ENCODE measurements at regions not wholly inside any gene's neighbourhood (a gene's known extent, or its start where the extent isn't known, plus 50 kb on each side); places are given as distances from the start of the nearest gene placed in this dataset.

DNA sequence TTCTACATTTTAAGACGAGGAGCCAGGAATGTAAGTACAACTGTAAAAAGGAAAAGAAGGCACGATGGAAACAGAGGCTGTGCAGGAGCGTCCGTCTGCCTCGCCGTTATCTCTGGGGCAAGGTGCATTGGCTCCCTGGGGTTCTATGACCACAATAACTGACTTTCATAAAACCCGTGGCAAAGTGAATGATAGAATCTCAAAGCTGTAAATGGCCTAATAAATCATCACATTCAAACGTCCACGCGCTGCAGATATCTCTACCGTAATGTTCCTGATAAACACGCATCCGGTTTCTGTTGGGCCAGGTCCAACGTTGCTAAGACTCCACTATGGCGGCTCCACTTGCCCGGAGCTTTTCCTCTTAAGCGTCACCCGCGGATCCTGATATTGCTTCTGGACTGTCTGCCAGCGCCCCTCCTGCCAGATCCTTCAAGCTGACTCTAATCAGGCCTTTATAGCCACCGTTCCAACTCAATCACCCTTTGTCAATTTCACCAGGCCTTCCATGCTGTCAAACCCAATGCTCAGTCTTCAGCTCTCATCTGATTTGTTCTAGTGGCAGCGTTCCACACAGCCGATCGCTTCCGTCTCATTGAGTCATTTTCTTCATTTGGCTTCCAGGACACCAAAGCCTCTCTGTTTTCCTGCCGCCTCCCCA is 265.6 kb upstream of the FOXK1 start:
- Histone ChIP-seq H3K9me3 (no peaks in the 10 kb centered on the region), H3K4me1 (no peaks in the 10 kb centered on the region), H3K27ac (no peak overlapping the region), H3K36me3 (no peaks in the 10 kb centered on the region), H3K27me3 (no peaks in the 10 kb centered on the region), H3K4me3 (peak overlapping the region in 1 of 4 donors; percentile 15)
- TF ChIP-seq, protein P1, sequence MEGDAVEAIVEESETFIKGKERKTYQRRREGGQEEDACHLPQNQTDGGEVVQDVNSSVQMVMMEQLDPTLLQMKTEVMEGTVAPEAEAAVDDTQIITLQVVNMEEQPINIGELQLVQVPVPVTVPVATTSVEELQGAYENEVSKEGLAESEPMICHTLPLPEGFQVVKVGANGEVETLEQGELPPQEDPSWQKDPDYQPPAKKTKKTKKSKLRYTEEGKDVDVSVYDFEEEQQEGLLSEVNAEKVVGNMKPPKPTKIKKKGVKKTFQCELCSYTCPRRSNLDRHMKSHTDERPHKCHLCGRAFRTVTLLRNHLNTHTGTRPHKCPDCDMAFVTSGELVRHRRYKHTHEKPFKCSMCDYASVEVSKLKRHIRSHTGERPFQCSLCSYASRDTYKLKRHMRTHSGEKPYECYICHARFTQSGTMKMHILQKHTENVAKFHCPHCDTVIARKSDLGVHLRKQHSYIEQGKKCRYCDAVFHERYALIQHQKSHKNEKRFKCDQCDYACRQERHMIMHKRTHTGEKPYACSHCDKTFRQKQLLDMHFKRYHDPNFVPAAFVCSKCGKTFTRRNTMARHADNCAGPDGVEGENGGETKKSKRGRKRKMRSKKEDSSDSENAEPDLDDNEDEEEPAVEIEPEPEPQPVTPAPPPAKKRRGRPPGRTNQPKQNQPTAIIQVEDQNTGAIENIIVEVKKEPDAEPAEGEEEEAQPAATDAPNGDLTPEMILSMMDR (IDR thresholded peaks at IDR 0.05 in 4 of 5, conservative IDR thresholded peaks at IDR 0.05 in 1 of 5): no peak
- no peak for TF ChIP-seq POLR2A (IDR thresholded peaks at IDR 0.05)
- no peak for DNase-seq
- intact Hi-C loops (cut with DNase I; ENCODE audit: low total_unique reads) (no loop called here), in situ Hi-C loops (cut with MboI; ENCODE audit: low sequenced_read_pairs in 4 of 4) (no loop called here)
- no peak for ATAC-seq

DNA sequence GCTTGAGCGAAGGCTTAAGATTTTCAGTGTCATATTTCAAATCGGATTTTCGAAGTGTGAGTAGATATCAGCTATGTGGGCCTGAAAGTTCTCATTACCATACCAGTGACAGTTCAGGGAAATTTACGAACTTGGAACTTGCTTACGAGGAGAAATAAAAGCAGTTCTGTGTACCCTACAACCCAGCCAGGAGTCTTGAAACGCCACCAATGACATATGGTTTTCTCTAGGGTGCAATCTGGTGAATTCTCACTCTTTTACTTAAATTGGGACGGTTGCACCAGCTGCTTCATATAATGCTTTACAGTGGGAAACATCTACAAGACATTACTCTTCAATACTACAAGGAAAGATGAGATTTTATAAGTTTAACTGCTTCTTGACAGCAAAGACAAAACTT is 253.6 kb upstream of the FOXK1 start:
- Histone ChIP-seq H3K9me3 (peaks cover 0 to 9% (median 0%) of the 10 kb centered on the region in 3 donors), H3K27ac (no peak overlapping the region)

DNA sequence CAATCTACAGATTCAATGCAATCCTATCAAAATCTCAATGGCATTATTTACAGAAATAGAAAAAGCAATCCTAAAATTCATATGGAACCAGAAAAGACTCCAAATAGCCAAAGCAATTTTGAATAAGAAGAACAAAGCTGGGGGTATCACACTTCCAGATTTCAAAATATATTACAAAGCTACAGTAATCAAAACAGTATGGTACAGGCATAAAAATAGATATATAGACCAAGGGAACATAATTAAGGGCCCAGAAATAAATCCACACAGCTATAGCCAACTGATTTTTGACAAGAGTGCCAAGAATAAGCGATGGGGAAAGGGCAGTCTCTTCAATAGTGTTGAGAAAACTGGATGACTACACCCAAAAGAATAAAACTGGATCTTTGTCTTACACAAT is 251.9 kb upstream of the FOXK1 start:
- H3K27me3 ChIP-seq: no peaks in the 10 kb centered on the region
- TF ChIP-seq, protein P1 (IDR thresholded peaks at IDR 0.05 in 4 of 5, conservative IDR thresholded peaks at IDR 0.05 in 1 of 5): no peak
- TF ChIP-seq POLR2A (IDR thresholded peaks at IDR 0.05): no peak
- in situ Hi-C loops (cut with MboI; ENCODE audit: low sequenced_read_pairs in 4 of 4) (no loop called here), intact Hi-C loops (cut with DNase I; ENCODE audit: low total_unique reads) (no loop called here)
- H3K36me3 ChIP-seq: no peaks in the 10 kb centered on the region
- no peaks in the 10 kb centered on the region for H3K4me1 ChIP-seq
- peaks cover 0 to 4% (median 0%) of the 10 kb centered on the region in 3 donors for H3K9me3 ChIP-seq
- H3K4me3 ChIP-seq: no peak overlapping the region
- no peak overlapping the region for H3K27ac ChIP-seq
- no peak for ATAC-seq
- DNase-seq: no peak

More for the DNA sequence above, 253.6 kb upstream of the FOXK1 start:
- TF ChIP-seq POLR2A (IDR thresholded peaks at IDR 0.05): no peak
- TF ChIP-seq, protein P1 (IDR thresholded peaks at IDR 0.05 in 4 of 5, conservative IDR thresholded peaks at IDR 0.05 in 1 of 5): no peak
- ATAC-seq (no peak), DNase-seq (no peak)
- Histone ChIP-seq H3K4me1 (no peaks in the 10 kb centered on the region), H3K27me3 (no peaks in the 10 kb centered on the region), H3K4me3 (no peak overlapping the region), H3K36me3 (no peaks in the 10 kb centered on the region)
- intact Hi-C loops (cut with DNase I; ENCODE audit: low total_unique reads) (no loop called here), in situ Hi-C loops (cut with MboI; ENCODE audit: low sequenced_read_pairs in 4 of 4) (no loop called here)

DNA sequence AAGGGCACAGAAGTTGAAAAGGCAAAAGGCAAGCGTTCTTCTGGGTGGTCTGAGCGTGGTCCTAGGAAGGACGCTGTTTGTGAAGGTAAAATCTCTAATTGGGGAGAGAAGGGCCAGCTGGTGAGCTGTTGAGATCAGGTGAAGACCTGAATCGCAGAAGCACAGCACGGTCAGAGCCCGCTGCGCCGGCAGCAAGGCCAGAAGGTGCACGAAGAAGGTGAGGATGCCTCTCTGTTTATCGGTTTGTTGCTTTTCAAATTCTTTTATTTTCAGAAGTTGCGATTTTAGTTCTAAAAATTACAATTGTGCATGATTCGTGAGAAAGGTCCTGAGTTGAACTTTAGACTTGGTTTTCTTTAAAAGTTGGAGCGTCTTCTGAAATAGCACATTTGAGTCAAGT is 247.8 kb upstream of the FOXK1 start:
- Histone ChIP-seq H3K9me3 (peaks cover 0 to 4% (median 0%) of the 10 kb centered on the region in 3 donors), H3K36me3 (no peaks in the 10 kb centered on the region), H3K27me3 (no peaks in the 10 kb centered on the region), H3K4me1 (no peaks in the 10 kb centered on the region), H3K27ac (peak overlapping the region; percentile 18 to 46 (median 32)), H3K4me3 (peak overlapping the region; percentile 9 to 26 (median 17))
- no peak for ATAC-seq
- intact Hi-C loops (cut with DNase I; ENCODE audit: low total_unique reads) (no loop called here), in situ Hi-C loops (cut with MboI; ENCODE audit: low sequenced_read_pairs in 4 of 4) (no loop called here)
- no peak for DNase-seq
- no peak for TF ChIP-seq POLR2A (IDR thresholded peaks at IDR 0.05)
- TF ChIP-seq, protein P1 (IDR thresholded peaks at IDR 0.05 in 4 of 5, conservative IDR thresholded peaks at IDR 0.05 in 1 of 5): no peak

Data from gastrocnemius medialis (tissue), 4 donors.